ENCODE measurements at regions not wholly inside any gene's neighbourhood (a gene's known extent, or its start where the extent isn't known, plus 50 kb on each side); places are given as distances from the start of the nearest gene placed in this dataset.
A peak's percentile ranks its signal among the peaks of the same experiment; 100 is the strongest.

DNA sequence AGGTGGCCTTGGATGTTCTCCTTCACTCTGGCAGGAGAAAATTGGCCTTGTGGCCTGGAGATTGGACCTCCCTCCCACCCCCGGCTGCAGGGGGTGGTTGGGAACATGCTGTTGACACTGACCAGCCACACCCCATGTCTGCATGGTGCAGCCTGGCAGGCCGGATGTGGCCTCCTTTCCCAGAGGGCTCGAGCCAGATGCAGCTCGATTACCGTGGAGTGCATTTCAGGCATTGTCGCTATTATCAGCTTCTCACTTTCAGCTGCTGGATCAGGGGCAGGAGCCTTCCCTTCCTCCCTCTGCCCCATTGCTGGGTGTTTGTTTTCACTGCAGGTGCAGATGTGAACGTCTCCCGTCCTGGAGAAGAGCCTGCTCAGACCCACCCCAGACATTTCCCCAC is 211.0 kb upstream of the SIX2 start:
- DNase-seq (ENCODE audit: insufficient read length, low spot score) (no peak), FAIRE-seq (no peak)

DNA sequence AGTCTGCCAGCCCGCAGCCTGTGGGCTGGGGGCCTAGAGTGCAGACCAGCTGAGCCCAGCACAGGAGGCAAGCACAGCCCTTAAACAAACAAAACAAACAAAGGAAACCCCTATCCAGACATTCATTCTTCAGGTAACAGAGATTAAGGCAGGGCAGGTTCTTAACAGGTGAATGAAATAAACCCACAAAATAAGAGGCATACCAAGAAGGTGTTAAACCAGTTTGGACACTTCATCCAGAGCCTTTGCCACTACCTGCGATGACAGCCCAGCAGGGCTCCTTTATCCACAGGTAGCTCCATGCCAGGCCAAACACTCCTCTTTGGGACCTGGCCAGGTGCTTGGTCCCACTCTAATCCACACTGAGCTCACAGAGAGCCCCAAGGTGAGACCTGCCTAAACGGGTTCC is 209.7 kb upstream of the SIX2 start:
- DNase-seq (ENCODE audit: insufficient read length, low spot score) = no peak
- no peak for FAIRE-seq

DNA sequence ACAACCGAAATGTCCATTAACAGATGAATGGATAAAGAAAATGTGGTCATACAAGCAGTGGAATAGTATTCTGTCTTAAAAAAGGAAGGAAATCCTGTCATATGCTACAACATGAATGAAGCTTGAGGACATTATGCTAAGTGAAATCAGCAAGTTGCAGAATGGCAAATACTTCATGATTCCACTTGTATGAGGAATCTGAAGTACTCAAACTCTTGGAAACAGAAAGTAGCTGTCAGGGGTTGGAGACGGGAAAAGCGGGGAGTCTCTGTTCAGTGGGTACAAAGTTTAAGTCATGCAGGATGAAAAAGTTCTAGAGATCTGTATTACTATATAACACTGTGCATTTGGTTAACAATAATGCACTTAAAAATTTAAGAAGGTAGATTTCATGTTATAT is 209.0 kb upstream of the SIX2 start:
- DNase-seq (ENCODE audit: insufficient read length, low spot score) (no peak), FAIRE-seq (no peak)

DNA sequence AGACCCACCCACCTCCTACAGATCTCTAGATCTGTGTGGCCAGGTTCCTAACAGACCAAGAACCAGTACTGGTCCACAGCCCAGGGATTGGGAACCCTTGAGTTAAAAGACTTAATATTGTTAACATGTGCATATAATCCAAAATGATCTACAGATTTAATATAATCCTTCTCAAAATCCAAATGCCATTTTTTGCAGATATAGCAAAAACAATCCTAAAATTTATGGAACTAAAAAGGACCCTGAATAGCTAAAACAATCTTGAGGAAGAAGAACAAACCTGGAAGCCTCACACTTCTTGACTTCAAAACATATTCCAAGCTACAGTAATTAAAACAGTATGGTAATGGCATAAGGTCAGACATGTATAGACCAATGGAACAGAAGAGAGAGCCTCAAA is 206.9 kb upstream of the SIX2 start:
- DNase-seq (ENCODE audit: insufficient read length, low spot score) = no peak
- FAIRE-seq = no peak

DNA sequence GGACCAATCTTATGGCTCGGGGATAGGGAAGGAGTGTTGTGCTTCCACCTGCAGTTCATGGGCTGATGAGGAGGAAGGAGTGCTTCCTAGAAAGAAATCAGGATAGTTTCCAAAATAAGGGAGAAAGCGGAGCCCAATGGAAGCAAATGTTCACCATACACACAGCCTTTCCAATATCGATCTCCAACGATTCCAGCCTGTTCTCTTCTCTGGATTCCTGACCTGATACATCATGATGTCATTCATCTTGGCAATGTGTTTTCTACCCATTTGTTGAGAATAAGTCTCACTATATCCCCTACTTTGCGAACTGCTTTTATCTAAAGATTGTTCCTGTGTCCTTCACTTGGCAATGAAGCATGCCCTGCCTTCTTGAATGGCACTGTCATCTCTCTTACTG is 205.3 kb upstream of the SIX2 start:
- DNase-seq (ENCODE audit: insufficient read length, low spot score) (no peak), FAIRE-seq (no peak)

DNA sequence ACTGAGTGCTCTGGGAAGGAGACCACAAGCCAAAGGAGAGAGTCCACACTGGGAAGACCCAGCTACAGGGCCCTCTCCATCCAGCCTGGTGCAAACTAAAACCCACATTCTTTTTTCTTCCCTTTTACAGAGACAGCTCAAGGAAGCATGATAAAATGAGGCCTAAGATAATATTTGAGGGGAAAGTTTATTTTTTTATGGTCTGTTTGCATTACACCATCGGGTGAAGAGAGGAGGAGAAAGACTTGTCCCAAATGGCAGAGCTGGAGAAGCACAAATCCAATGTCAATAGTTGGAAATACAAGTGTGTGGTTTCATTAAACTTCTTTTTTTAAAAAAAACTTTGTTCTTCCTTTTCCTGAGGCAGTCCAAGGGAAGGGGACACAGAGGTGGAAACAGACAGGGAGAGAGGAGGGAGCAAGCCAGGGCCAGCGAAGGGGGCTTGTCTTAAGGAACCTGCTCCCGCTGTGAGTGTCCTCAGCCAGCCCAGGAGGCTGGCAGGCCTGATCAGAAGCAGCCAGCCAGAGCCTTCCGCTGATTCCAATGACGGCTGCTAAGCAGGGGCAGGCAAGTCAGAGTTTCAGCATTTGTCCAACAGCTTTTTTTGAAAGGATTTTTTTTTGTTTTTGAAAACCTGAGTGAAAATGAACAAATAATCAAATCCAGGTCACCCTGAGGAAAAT is 203.8 kb upstream of the SIX2 start:
- FAIRE-seq (no peak), DNase-seq (ENCODE audit: insufficient read length, low spot score) (no peak)

DNA sequence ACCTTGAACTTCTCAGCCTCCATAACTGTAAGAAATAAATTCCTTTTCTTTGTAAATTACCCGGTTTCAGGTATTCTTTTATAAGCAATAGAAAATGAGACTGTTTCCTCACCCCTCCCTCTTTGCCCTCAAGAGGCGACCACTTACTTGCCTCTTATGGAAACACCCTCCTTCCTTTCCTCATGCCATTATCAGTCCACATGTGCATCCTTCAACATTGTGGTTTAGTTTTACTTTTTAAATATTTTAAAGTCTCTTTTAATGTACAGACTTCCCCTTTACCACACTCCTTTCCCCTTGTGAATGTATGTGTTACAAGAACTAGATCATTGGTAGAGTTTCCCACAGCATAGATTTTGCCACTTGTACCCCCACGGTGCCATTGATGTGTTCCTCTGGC is 202.4 kb upstream of the SIX2 start:
- DNase-seq (ENCODE audit: insufficient read length, low spot score) (no peak), FAIRE-seq (no peak)

DNA sequence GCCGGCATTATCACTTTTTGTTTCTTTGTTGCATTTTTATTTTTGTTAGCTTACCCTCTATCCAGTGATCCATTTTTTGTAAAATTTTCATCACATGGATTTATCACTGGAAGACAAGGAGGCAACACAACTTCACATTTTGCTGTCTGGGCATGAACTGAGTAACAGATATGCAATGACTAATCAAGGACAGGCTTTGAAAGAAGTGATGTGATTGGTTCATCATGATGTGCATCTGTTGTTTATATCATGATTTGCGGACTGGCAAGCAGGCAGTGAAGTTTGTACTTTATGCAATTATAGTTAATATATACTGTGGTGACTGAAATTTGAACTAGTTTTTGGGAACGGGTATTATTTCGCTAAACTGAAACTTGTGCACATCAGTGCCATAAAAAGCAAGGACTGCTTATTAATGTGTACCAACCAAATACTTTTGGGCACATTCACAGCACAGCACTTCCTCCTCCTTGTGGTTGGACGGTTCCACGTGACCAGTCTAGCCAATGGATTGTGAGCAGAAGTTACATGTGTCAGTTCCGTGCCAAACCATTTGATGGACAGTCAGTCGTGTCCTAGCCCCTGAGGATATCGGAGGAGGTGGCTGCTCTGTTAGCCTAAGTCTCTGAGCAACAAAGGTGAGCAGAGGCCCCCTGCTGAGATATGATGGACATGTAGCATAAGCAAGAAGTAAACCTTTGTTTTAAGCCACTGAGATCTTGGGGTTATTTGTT is 201.4 kb upstream of the SIX2 start:
- no peak for DNase-seq (ENCODE audit: insufficient read length, low spot score)

DNA sequence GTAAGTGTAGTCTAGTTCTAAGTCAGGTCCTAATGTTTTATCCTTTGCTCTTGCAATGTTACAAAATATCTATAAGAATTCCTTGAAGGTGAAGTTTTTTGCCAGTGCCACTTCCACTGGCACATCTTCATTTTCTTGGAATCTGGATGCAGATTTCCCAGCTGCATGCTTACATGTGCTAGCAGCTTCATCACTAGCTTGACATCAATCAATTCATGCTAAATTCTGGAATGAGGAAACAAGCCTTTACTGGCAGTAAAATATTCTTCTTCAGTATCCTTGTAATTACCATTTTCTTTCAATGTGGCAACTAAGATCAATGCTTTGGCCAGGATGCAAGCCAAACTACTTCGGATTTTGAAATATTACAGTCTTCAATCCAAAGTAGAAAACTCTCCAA is 200.6 kb upstream of the SIX2 start:
- FAIRE-seq (no peak), DNase-seq (ENCODE audit: insufficient read length, low spot score) (no peak)

More for the DNA sequence above, 201.4 kb upstream of the SIX2 start:
- FAIRE-seq = peak; percentile 55

DNA sequence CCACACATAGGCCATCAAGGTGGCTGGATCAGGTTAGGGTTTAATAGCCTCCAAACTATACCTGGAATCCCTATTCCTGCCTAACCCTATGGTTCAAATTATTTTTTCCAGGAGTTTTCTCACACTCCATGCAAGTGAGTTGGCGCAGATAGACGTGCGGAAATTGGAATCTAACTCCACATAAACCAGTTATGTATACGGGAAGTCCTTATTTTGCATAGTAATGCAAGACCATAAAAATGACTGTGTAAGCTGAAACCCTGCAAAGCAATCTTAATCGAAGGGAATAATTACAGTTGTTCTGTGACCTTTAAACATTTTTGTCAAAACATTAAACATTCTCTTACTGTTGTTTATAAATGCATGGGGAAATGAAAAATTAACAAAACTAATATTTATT is 200.1 kb upstream of the SIX2 start:
- no peak for FAIRE-seq
- DNase-seq (ENCODE audit: insufficient read length, low spot score) = no peak

DNA sequence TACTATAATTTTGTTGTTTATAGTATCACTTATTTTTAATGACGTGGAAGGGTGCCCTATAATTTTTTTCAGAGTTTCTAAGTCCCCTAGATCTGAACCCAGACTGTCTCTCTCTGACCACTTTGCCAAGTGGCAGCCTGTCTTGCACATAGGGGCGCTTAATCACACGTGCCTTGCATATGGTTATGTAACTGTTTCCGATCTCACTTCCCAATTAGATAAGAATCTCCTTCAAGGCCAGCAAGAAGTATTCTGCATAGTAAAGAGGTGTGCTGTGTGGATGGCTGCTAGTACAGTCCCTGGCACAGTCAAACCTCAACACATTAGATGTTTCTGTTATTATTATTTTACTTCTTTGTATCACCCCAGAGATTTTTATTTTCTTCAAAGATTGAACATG is 197.8 kb upstream of the SIX2 start:
- FAIRE-seq (no peak), DNase-seq (ENCODE audit: insufficient read length, low spot score) (no peak)

DNA sequence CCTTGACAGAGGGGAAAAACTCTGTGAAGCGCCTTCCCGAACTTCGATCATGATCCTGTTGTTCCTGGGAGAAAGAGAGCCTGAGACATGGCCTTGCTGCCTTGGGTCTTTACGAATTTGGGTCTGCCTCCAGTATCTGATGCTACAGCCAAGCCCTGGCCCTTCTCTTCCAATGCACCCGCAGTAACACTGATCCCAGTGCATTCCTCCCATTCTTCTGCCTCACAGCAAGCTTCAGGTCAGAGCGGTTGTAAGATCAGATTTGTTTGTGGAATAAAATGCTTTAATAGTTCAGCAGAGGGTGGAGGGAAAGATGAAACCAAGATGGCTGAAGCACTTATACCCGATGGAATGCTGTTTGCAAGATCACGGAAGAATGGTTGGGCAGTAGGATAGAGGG is 196.7 kb upstream of the SIX2 start:
- FAIRE-seq = peak; percentile 20
- no peak for DNase-seq (ENCODE audit: insufficient read length, low spot score)

DNA sequence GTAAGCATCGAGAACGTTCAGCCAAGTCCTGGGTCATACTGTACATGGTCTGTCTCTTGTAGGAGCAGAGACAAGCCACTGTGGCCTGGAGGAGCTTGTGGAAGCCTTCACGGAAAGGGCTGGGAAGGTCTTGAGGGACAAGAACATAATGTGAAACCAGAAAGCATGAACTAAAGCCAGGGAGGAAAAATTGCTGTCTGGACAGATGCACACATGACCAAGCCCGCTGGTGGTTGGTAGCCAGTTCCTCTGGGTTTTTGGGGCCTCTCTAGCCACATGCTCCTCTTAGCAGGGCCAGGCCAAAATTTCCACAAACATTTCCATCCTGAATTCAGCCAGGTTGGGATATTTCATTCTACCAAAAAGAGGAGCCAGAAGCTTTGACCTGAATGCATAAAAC is 196.2 kb upstream of the SIX2 start:
- DNase-seq (ENCODE audit: insufficient read length, low spot score) (no peak), FAIRE-seq (no peak)

DNA sequence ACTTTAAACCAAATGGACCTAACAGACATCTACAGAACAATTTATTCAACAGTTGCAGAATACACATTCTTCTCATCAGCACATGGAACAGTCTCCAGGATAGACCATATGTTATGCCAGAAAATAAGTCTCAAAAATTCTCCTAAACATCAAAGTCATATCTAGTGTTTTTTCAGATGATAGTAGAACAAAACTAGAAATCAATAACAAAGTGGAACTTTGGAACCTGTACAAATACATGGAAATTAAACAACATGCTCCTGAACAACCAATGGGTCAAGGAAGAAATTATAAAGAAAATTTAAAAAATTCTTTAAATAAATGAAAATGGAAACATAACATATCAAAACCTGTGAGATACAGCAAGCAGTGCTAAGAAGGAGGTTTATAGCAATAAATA is 194.1 kb upstream of the SIX2 start:
- no peak for FAIRE-seq

DNA sequence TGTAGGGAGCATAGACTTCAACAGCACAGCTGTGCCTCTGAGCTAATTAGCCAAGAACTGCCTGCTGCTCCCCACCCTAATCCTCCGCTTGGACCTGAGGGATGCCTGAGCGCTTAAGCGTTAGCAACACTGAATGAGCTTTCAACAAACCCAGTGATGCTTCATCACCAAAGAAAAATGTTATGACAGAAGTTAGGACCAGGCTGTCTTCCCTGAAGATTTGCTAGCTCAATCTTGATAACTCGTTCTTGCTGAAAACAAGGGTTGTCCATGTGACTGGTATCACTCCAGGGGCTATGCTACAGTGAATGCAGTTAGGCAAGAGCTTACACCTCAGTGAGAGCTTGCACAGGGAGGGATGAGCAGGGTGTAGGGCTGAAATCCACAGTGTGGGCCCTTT is 190.7 kb upstream of the SIX2 start:
- DNase-seq (ENCODE audit: insufficient read length, low spot score) = no peak
- FAIRE-seq = no peak

More for the DNA sequence above, 194.1 kb upstream of the SIX2 start:
- no peak for DNase-seq (ENCODE audit: insufficient read length, low spot score)

DNA sequence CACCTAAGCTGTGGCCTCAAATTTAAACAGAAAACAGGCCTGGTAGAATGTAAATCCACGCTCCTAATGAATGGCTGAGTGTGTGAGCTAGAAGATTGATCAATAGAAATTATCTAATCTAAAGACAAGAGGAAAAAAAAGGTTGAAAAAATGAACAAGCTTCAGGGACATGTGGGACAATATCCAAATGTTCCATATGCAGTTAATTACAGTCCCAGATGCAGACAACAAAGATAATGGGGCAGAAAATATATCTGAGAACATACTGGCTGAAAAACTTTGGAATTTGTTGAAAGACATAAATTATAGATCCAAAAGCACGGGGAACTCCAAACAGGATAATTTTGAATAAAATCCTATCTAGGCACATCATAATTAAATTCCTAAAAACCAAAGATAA is 186.7 kb upstream of the SIX2 start:
- DNase-seq (ENCODE audit: insufficient read length, low spot score) = no peak
- no peak for FAIRE-seq

DNA sequence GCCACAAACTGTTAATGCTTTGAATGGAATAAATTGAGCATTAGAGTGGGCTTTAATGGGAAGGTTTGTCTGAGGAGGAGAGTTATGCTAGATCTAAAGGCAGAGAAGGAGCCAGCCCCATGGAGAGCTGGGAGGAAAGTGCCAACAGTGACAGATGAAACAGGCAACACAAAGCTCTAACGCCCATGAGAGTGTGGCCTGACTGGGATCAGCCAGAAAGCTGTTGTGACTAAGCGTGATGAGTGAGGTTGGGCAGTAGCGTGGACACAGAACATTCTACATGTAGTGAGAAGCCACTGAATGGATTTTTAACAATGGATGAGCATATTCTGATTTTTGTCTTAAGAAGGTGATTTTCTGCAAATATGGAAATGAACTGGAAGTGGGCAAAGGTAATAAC is 185.3 kb upstream of the SIX2 start:
- DNase-seq (ENCODE audit: insufficient read length, low spot score) = no peak
- FAIRE-seq = peak; percentile 36

DNA sequence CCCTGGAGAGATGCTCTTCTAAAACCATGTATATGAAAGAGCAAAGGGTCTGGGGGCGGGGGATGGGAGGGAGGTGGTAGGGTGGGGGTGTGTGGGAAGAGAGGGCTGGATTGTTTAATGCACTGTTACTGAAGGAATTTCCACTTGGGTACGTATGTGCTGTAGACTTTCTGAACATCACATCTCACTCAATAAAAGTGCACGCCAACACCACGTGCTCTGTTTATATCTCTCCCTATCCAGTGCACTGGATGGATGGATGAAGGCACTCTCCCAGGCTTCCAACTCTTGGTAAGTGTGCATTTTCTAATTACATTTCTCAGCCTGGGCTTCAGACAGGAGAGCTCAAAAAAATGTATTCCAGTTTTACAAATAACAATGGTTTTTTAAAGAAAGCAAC is 184.3 kb upstream of the SIX2 start:
- FAIRE-seq (peak; percentile 57), DNase-seq (ENCODE audit: insufficient read length, low spot score) (no peak)

DNA sequence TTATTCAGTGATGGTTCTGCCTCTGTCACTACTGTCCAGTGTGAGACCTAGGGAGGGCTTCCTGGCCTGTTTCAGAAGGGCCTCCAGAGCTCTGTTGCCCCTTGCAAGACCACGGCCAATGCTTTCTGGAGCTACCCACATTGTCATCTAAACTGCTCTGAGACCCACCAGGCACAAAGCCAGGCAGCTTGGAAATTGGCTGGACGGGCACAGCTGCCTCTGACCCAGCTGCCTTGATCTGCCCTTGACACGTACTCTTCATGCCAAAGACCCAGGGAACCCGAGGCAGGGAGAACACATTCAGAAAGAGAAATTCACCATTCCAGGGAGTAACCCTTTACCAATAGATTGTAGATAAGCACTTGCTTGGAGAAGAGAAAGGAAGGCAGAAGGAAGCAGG is 183.7 kb upstream of the SIX2 start:
- FAIRE-seq (no peak), DNase-seq (ENCODE audit: insufficient read length, low spot score) (no peak)

DNA sequence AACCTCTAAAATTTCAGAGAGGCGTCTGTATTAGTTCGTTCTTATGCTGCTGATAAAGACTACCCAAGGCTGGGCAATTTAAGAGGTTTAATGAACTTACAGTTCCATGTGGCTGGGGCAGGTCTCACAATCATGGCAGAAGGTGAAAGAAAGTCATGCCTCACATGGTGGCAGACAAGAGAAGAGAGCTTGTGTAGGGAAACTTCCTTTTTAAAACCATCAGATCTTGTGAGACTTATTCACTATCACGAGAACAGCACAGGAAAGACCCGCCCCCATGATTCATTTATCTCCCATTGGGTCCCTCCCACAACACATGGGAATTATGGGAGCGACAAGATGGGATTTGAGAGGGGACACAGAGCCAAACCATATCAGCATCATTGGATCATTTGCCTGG is 183.2 kb upstream of the SIX2 start:
- FAIRE-seq (no peak), DNase-seq (ENCODE audit: insufficient read length, low spot score) (no peak)

DNA sequence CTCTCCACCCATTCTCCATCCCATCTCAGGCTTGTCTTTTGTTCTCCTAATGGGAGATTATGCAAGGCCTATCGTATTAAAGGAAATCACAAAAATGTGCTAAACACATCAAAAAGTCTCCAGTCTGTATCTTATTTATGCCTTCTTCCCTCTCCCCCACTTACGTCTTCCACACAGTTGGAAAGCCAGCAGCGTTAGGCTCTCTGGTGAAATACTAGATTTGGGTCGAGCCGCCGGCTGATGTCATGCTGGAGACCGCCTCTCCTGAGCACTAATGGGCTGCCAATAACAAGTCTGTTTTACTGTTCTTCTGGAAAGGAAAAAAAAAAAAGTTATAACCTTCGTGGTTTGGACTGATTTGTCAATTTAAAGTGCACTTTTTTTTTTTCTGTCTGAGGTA is 182.7 kb upstream of the SIX2 start:
- FAIRE-seq (no peak), DNase-seq (ENCODE audit: insufficient read length, low spot score) (no peak)

DNA sequence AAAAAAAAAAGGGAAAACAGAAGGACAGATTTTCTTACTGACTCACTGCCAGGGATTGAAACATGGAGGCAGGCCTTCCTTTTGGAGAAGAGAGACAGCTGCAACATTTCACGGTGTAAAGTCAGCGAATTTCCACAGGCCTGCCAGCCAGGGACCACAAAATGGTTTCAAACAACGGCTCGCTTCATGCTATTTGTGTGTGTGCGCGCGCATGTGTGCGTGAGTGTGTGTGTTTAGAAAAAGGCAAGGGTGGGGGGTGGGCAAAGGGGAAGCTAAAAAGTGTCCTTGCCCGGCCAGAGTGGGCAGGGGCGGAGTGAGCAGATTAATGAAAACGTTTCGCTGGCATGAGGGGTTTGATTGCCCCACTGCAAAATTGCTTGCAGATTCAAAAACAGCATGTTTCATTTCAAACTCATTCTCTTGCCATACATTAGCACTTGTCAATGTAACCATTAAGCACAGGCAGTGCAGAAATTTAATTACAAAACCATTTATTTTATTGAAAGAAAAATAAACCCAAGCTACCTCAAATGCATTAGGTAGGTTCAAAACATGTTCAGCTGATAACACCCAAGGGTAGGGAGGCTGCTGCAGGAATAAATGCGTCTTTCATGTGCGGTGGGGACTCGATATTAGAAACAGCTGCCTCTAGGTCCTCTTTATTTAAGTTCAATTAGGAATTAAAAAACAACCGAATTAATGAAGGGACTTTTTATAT is 182.1 kb upstream of the SIX2 start:
- DNase-seq (ENCODE audit: insufficient read length, low spot score) (no peak), FAIRE-seq (no peak)

All from HTR-8/SVneo (cell line).